ENCODE measurements at regions not wholly inside any gene's neighbourhood (a gene's known extent, or its start where the extent isn't known, plus 50 kb on each side); places are given as distances from the start of the nearest gene placed in this dataset.
"Not testable (repeated sequence)": the region's sequence is repeated elsewhere in the genome, so short reads cannot be mapped to it uniquely, and the experiment has no call there.

DNA sequence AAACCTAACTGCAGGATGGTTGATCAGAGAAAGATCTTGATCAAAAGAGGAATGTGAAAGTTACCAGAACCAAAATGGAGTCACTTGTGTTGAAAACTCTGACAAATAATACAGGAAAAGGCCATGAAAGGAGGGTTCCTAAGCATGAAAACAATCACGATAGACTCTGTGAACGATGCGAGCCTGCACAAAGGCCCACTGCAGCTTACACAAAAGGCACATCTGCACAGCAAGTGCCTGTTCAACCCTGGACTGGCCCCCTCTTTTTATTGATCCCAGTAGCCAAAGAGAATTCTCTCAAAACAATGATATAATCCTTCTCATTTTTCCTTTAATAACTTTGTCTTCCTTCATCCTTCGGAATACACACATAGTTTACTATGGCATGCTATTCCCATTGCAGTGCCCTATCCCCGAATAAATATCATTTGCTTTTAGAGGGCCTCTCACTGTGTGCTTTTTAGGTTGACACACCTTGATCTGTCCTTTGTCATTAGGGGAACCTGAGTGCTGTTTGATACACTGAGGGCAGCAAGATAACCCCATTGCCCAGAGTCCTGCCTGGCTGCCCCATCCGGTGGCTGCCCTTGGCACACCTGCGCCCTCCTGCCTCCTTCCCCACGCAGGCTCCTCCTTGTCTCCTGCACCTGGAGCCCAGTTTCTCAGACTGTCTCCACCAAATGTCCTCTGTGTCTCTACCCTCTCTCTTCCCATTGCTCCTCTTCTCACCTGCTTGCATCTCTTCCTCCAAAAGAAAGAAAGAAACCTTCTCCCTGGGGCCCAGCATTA is 98.3 kb upstream of the FRMD1 start:
- DNase-seq (ENCODE audit: low read depth in 2 of 2) = no peak

DNA sequence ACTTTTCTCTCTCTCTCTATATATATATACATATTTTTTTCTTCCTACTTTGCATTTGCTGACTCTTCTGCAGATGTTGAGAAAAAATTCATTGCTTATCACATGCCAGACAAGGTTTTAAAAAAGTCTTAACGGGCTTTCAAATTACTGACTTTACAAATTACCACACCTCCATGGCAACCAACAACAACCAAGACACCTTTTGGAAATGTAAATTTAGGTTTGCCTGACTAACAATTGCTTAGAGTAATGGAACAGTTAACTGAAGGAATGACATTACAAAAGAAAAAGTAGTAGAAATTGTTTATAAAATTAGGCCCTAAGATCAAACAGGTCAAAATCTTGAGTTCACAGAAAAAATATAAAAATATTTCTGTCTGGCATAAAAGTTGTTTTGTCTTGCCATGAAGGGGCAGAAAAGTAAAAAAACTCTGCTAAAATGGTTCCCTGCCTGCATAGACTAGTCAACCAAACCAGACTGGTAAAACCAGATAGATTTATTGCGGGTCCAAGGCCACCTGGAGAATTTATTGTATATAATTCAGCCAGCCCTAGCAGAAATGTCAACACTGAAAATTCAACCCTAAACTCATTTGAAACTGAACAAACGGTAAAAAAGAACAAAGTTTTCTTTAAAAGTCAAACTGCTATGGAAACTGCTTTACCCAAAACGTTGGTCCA is 92.8 kb upstream of the FRMD1 start:
- no peak for DNase-seq (ENCODE audit: low read depth in 2 of 2)

DNA sequence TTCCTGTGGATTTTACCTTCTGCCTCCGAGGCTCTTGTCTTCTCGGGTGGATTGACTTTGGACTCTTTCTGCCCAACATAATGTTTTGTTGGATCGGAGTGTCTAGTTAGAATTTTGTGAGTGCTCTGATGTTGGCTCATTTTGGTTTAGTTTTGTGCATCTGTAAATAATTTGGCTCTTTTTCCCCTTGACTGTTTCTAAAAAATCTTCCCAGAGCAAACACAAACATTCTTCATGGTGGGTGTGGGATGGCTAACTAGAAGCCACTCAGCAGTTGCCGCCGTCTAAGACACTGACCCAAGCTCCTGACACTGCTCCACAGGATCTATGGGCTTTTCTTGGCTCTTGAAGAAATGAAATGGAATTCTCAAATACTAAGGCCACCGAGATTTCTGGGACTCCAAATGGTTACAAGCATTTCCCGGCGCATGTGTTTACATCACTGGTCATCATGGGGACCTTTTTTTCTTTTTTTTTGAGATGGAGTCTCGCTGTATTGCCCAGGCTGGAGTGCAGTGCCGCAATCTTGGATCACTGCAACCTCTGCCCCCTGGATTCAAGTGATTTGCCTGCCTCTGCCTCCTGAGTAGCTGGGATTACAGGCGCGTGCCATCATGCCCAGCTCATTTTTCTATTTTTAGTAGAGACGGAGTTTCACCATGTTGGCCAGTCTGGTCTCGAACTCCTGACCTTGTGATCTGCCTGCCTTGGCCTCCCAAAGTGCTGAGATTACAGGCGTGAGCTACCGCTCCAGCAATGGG is 92.0 kb upstream of the FRMD1 start:
- no peak for DNase-seq (ENCODE audit: low read depth in 2 of 2)

DNA sequence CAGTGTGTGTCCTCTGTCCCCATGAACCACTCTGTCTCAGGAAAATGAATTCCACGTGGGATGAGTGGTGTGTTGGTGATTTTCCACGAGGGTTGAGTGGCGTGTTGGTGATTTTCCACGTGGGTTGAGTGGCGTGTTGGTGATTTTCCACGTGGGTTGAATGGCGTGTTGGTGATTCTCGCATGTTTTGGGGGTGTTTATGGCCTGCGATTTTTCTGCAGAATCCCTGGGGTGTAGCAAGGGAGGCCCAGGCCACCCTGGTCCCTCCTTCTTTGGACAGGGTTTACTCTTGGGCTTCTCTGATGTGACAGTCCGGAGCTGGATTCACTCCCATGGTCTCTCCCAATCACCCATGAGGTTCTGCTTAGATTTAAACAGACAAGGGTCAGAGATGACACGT is 90.6 kb upstream of the FRMD1 start:
- DNase-seq (ENCODE audit: low read depth in 2 of 2) = no peak

DNA sequence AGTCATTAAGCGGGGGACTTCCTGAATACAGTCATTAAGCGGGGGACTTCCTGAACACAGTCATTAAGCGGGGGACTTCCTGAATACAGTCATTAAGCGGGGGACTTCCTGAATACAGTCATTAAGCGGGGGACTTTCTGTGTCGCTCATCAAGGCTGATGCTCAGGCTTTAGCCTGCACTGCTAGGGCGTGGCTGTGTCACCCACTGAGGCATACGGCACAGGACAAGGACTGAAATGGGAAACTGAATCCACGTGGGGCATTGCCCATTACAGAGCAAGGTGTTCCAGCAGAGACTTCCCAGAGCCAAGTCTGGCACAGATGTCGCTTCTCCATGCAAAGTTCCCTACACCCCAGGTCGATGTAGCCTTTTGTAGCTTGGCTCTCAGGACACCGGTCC is 89.9 kb upstream of the FRMD1 start:
- DNase-seq (ENCODE audit: low read depth in 2 of 2) = not testable (repeated sequence)

DNA sequence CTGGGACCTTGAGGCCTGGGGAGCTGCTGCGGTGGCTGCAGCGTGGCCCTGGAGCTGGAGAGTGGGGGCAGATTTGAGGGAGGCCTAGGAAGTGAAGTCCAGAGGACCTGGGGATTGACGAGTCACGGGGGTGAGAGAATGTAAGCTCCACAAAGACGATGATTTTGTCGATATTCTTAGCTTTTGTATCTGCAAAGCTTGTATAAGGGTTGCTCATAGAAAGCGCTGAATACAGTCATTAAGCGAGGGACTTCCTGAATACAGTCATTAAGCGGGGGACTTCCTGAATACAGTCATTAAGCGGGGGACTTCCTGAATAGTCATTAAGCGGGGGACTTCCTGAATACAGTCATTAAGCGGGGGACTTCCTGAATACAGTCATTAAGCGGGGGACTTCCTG is 89.3 kb upstream of the FRMD1 start:
- not testable (repeated sequence) for DNase-seq (ENCODE audit: low read depth in 2 of 2)

DNA sequence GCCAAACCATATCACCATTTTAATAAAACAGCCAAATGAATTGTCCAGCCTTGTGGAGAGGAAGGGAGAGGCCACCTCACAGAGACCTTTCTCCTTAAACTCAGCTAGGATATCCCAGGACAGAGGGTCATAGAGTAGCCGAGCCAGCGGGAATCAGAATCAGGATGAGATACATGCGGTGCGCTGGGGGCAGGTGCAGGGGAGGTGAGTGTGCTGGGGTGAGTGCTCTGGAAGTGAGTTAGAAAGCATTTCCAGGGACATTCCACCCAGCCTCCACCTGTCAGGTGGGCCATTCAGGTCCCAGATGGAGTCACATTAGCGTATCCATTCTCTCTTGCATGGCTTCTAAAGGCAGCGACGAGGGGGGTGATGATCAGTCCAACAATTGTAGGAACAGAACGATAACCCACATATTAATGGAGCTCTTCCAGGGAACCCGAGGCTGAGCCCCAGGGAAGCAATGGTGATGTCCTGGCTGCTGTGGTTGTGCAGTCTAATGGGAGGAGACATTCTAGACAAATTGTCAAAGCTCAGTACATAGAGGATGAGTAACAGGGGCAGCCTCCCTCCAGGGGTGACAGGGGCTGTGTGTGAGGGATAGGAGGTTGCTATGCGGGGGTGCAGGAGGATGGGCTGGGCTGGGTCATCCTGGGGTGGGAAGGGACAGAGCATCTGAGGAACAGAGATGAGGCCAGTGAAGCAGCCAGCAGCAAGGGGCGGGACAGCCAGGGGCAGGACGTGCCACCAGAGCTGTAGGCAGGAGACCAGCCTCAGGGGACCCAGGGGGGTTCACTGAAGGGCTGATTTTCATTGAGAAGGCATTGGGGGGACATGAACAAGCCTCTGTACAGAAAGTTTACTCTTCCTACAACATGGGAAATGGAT is 88.7 kb upstream of the FRMD1 start:
- DNase-seq (ENCODE audit: low read depth in 2 of 2) = no peak

DNA sequence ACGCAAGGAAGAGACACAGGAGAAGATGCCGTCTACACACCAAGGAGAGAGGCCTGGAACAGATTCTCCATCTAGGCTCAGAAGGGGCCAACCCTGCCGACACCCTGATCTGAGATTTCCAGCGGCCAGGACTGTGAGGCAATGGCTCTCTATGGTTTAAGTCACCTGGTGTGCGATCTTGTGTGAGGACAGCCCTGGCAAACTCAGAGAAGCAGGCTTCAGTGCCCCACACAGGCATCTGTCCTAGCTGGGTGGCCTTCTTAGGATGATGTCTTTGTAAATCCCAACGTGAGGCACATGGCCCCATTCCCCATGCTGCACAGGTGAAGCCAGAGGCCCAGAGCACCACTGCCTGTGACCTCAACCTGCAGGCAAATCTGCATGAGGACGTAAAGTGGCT is 87.6 kb upstream of the FRMD1 start:
- no peak for DNase-seq (ENCODE audit: low read depth in 2 of 2)

DNA sequence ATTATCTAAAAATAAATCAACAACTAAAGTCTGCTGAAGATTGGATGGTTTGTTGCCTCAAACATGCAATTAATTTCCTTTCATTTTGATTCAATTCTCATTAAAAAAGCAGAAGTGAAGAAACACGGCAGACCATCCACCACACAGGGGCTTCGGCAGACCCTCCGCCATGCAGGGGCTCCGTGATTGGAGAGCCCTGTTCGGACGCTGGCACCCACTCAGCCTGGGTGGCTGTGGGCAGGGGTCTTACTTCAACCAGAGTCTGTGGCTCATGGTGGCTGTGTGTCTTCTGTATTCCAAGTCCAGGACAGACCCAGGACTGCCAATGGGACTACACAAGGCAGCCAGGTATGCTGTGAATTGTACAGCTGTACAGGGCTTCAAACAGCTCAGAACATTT is 86.9 kb upstream of the FRMD1 start:
- DNase-seq (ENCODE audit: low read depth in 2 of 2) = no peak

DNA sequence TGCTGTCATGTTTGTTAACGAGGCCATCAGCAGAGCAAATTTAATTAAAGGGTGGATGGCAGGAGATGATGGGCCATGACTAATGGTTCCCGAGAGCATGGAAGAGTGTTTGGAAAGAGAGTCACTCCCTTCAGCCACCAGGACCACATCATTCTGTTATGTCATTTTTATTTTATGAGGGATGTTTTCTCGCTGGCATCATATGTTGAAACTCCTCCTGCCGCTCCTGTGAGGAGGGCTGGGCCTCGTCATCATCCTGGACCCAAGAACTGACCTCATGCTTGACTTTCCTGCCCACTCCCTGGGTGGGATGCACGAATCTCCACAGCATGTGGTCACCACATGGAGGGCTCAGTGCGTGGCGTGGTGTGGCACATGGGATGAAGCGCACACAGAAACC is 86.4 kb upstream of the FRMD1 start:
- no peak for DNase-seq (ENCODE audit: low read depth in 2 of 2)

DNA sequence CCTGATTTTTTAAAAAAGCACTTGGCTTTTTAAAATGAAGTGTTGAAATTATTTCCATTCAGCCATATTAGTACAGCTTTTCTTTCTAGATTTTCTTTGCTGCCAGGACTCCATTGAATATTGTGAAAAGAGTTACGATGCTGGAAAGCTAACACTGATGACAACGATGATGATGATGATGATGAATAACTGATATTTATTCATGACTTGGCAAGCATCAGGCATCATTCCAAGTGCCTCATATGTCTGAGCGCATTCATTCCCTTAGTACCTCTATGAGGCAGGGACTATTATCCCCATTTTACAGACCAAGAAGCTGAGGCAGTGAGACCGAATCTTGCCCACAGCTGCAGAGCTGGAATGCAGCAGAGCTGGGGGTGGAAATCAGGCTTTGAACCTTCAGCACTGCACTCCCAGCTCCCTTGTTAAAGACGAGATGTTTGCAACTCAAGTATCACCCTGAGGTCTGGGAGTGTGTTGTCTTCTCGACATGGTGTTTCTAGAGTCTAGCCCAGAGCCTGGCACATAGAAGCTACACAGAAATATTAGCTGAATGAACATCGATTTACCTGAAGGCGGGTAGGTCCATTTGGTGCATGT is 85.5 kb upstream of the FRMD1 start:
- no peak for DNase-seq (ENCODE audit: low read depth in 2 of 2)

DNA sequence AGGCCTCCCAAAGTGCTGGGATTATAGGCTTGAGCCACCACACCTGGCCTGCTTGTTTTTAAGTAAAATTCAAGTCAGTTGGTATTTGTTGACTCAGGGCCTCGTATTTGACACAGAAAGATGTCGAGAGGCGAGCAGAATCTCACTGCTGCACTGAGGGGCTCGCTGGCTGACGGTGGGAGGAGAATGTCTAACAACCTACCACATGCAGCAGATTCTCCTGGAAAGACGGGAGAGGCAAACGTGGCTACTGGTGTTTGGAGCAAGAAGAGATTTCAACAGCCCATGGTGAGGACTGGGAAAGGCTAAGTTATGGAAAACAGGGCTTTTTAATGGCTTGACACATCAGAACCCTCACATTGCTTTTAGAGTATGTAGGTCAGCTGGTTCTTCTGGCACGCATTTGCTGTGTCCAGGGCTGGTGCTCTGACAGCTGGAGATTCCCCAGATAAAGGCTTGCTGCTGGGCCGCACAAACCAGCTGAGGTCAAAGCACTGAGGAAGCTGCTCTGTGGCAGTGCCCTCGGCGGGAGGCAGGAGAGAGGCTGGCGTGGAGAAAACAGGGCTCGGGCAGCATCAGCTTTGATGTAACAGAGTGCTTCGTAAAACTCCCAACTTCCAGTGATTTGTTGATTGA is 84.2 kb upstream of the FRMD1 start:
- no peak for DNase-seq (ENCODE audit: low read depth in 2 of 2)

DNA sequence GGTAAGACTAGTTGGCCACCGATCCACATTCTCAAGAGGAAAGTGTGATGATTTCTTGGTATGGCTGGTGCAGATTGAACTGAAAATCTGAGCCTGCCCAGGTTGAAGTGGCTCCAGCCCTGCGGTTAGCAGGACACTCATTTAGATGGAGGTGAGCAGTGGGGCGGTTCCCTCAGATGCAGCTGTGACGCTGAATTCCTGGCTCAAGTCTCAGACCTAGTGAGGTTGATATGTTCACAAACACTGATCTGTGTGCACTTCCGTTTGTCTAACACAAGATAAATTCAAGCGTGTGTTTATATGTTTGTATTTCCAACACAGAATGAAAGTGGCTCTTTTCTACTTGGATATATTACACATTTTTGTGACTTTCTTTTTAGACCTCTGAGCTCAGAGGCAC is 83.4 kb upstream of the FRMD1 start:
- DNase-seq (ENCODE audit: low read depth in 2 of 2) = no peak

DNA sequence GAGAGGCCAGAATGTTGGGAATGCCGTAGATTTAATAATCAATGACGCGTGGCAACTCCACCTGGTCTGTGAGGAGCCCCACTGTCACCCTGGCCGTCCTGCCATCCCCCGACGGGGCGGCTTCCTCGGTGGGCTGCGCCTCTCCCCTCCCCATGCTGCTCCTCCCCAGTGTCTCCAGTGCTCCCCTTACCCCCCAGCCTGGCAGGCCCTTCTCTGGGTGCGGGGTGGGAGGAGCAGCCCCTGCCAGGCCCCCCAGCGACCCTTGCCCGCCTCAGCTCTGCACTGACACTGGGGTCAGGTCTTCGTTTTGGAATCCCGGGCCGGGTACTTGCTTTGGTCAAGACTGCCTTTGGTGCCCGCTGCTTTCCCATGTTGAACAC is 82.3 kb upstream of the FRMD1 start:
- no peak for DNase-seq (ENCODE audit: low read depth in 2 of 2)

DNA sequence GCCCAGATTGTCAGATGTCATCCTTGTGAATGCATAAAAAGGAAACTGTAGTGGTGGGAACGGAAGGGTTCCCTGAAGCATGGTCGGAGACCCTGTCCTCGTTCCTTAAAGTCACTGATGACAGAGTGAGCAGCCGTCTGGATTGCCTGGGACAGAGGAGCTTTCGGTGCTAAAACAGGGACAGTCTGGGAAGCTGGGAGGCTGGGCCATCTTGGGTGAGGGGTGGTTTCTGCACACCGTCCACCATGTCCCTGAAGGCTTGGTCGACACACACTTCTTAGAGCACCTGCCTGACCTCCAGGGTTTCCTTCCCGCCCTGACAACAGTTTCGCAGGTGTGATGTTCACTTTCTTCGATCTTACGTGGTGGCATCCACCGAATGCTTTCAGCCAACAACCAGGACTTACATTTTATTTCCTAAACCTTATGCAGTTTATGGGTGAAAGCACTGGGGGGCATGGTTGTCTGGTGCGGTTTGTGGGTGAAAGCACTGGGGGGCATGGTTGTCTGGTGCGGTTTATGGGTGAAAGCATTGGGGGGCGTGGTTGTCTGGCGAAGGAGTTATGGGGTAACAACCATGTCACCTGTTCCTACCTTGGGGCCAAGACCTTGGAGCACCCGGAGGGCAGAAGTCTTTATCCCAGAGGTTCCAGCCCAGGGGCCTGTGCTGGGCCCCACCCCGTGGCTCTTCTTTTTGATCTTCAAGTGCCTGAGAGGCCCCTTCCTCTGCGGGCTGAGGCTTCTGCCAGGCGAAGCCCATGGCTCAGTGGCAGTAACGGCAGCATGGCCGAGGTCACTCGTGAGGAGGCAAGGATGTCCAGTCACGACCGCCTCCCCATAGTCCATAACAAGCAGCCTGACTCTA is 81.7 kb upstream of the FRMD1 start:
- DNase-seq (ENCODE audit: low read depth in 2 of 2) = no peak

DNA sequence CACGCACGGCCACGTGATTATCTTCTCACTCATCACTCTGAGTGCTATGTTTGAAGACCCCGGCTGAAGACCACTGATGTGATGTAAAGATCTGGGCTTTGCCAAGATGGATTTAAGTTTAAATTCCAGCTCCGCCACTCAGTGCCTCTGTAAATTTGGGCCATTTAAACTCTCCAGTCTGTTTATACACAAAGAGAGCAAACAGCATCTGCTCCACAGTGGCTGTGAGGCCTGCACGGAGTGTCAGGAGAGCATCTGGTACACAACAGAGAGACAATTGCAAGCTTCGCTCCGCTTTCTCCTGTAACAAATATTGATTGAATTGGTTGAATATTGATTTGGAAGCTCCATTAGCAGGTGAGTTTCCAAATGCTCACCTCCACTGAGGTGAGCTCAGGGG is 80.5 kb upstream of the FRMD1 start:
- DNase-seq (ENCODE audit: low read depth in 2 of 2) = no peak

DNA sequence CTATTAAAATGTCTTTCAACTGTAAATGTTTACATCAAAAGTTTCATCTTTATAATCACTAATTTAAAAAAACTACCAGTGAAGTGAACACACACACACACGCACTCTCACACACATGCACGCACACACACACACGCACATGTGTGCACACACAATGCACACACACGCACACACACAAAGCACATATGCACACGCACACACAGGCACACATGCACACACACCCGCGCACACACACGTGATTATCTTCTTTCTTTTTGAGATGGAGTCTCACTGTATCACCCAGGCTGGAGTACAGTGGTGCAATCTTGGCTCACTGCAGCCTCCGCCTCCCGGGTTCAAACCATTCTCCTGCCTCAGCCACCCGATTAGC is 80.0 kb upstream of the FRMD1 start:
- no peak for DNase-seq (ENCODE audit: low read depth in 2 of 2)

DNA sequence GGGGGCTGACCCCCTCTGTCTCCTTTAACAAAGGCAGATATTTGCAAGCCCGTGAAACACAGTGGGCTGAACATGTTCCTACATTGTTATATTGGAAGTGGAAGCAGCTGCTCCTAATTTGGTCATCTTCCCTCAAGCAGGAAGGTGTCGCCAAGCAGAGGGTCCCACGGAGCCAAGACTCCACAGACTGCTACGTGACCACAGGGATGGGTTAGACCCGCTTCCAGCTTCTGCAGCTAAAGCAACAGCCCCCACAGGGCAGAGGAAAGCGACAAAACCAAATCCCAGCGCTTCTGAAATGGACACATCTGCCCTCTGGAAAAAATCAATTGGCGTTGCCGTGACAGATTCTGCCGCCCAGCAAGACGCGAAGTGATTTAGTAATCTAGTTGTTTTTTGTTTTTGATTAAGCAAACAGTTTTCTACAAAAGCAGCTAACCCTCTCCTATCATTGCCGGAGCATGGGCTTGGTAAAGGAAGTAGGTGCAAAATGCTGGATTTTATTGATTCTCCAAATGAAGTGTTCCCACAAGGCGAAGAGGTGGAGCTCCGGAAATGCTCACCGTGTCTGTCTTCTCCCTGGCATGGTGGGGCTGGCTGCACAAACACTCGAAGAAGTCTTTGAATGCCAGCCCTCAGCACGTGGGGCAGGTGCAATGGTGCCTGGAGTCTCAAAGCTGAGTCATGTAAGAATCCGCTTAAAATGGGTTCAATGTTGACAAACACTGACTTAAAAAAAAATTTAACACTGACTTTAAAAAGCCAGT is 79.4 kb upstream of the FRMD1 start:
- DNase-seq (ENCODE audit: low read depth in 2 of 2) = no peak
